GM12865 (cell line): ENCODE measurements at regions not wholly inside any gene's neighbourhood (a gene's known extent, or its start where the extent isn't known, plus 50 kb on each side); places are given as distances from the start of the nearest gene placed in this dataset.

ENCODE experiments used
- DNase-seq: peaks from one replicate; pipeline ENCODE4 v3.0.0; 2010; ENCODE audit warnings: low read depth
- H3K4me3 ChIP-seq: 2 replicates; pipeline ENCODE4 v1.5.1; 2011; ENCODE audit warnings: mild to moderate bottlenecking, low read depth, low read length, control low read depth
- CTCF ChIP-seq: IDR thresholded peaks from 2 replicates; pipeline ENCODE4 v1.5.1; 2011; ENCODE audit warnings: low read length, control low read depth, low read depth, inconsistent platforms; ENCODE audit not compliant: insufficient read depth; ENCODE audit errors: missing control alignments

- DNase-seq: no peak
- H3K4me3 ChIP-seq: no peak overlapping the region
- no peak for TF ChIP-seq CTCF
Observed at GRCh38 chr11:33564856-33565453, 135.7 kb downstream of the C11orf91 start.

- DNase-seq: no peak
- no peak for TF ChIP-seq CTCF
- no peak overlapping the region for H3K4me3 ChIP-seq
Observed at GRCh38 chr11:33560729-33561128, 139.9 kb downstream of the C11orf91 start.

GRCh38 chr11:33559567-33559966 lies 141.1 kb downstream of the C11orf91 start:
- no peak overlapping the region for H3K4me3 ChIP-seq
- TF ChIP-seq CTCF: no peak
- no peak for DNase-seq

GRCh38 chr11:33558097-33558496 lies 142.5 kb downstream of the C11orf91 start:
- TF ChIP-seq CTCF: no peak
- H3K4me3 ChIP-seq: no peak overlapping the region
- no peak for DNase-seq

- H3K4me3 ChIP-seq: no peak overlapping the region
- TF ChIP-seq CTCF: no peak
- no peak for DNase-seq
Observed at GRCh38 chr11:33557201-33557600, 143.4 kb downstream of the C11orf91 start.

GRCh38 chr11:33554219-33554618 lies 146.4 kb downstream of the C11orf91 start:
- TF ChIP-seq CTCF: no peak
- DNase-seq: no peak
- H3K4me3 ChIP-seq: no peak overlapping the region

GRCh38 chr11:33553486-33553885 lies 147.1 kb downstream of the C11orf91 start:
- no peak for TF ChIP-seq CTCF
- DNase-seq: no peak

More at GRCh38 chr11:33553486-33553885, 147.1 kb downstream of the C11orf91 start:
- no peak overlapping the region for H3K4me3 ChIP-seq
